C4-2B (cell line): ENCODE measurements at regions not wholly inside any gene's neighbourhood (a gene's known extent, or its start where the extent isn't known, plus 50 kb on each side); places are given as distances from the start of the nearest gene placed in this dataset.

Experiments used
- ZFX ChIP-seq: fragments of 450-650 bp; IDR thresholded peaks from 2 replicates; pipeline ENCODE4 v1.6.1; 2017
- TF ChIP-seq, protein P1 (sequence below): fragments of 450-650 bp; conservative IDR thresholded peaks from 2 replicates; pipeline ENCODE4 v1.5.1; 2017; ENCODE audit warnings: mild to moderate bottlenecking

GRCh38 chr6:121590438-121590837, 155.0 kb downstream of the GJA1 start:
- TF ChIP-seq, protein P1, sequence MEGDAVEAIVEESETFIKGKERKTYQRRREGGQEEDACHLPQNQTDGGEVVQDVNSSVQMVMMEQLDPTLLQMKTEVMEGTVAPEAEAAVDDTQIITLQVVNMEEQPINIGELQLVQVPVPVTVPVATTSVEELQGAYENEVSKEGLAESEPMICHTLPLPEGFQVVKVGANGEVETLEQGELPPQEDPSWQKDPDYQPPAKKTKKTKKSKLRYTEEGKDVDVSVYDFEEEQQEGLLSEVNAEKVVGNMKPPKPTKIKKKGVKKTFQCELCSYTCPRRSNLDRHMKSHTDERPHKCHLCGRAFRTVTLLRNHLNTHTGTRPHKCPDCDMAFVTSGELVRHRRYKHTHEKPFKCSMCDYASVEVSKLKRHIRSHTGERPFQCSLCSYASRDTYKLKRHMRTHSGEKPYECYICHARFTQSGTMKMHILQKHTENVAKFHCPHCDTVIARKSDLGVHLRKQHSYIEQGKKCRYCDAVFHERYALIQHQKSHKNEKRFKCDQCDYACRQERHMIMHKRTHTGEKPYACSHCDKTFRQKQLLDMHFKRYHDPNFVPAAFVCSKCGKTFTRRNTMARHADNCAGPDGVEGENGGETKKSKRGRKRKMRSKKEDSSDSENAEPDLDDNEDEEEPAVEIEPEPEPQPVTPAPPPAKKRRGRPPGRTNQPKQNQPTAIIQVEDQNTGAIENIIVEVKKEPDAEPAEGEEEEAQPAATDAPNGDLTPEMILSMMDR = no peak
- TF ChIP-seq ZFX = no peak
